HG03103 (cell line): ENCODE measurements at regions not wholly inside any gene's neighbourhood (a gene's known extent, or its start where the extent isn't known, plus 50 kb on each side); places are given as distances from the start of the nearest gene placed in this dataset.
"Not testable (repeated sequence)": the region's sequence is repeated elsewhere in the genome, so short reads cannot be mapped to it uniquely, and the experiment has no call there.

Experiments used
- ATAC-seq: cut with Tn5 transposase; IDR thresholded peaks from one replicate; pipeline ENCODE4 v1.9.1; 2021; ENCODE audit warnings: low read depth; ENCODE audit not compliant: unreplicated experiment

- no peak for ATAC-seq
Observed at GRCh38 chr9:105021917-105022316, 94.0 kb upstream of the ABCA1 start.

GRCh38 chr9:105022545-105022944, 94.6 kb upstream of the ABCA1 start:
- ATAC-seq: not testable (repeated sequence)

- ATAC-seq: no peak
Observed at GRCh38 chr9:105023788-105024187, 95.8 kb upstream of the ABCA1 start.

GRCh38 chr9:105024529-105024928, 96.6 kb upstream of the ABCA1 start:
- ATAC-seq: no peak

GRCh38 chr9:105026451-105026850, 98.5 kb upstream of the ABCA1 start:
- no peak for ATAC-seq

- no peak for ATAC-seq
Observed at GRCh38 chr9:105027084-105027483, 99.1 kb upstream of the ABCA1 start.

GRCh38 chr9:105030285-105030684, 102.3 kb upstream of the ABCA1 start:
- no peak for ATAC-seq

- no peak for ATAC-seq
Observed at GRCh38 chr9:105037139-105037538, 109.2 kb upstream of the ABCA1 start.

- no peak for ATAC-seq
Observed at GRCh38 chr9:105038051-105038450, 110.1 kb upstream of the ABCA1 start.

- ATAC-seq: no peak
Observed at GRCh38 chr9:105039175-105039799, 111.3 kb upstream of the ABCA1 start.

GRCh38 chr9:105043370-105043936, 115.5 kb upstream of the ABCA1 start:
- ATAC-seq: no peak

GRCh38 chr9:105044518-105044917, 116.6 kb upstream of the ABCA1 start:
- ATAC-seq: no peak

- ATAC-seq: no peak
Observed at GRCh38 chr9:105046907-105047741, 119.2 kb upstream of the ABCA1 start.

- ATAC-seq: no peak
Observed at GRCh38 chr9:105047742-105048041, 119.7 kb upstream of the ABCA1 start.

- ATAC-seq: no peak
Observed at GRCh38 chr9:105048331-105048730, 120.4 kb upstream of the ABCA1 start.

- ATAC-seq: no peak
Observed at GRCh38 chr9:105050296-105050695, 122.3 kb upstream of the ABCA1 start.

GRCh38 chr9:105051897-105052296, 123.9 kb upstream of the ABCA1 start:
- ATAC-seq: no peak

GRCh38 chr9:105052346-105052745, 124.4 kb upstream of the ABCA1 start:
- ATAC-seq: no peak

- peak; percentile 64 for ATAC-seq
Observed at GRCh38 chr9:105053209-105053652, 125.3 kb upstream of the ABCA1 start.

- ATAC-seq: no peak
Observed at GRCh38 chr9:105054491-105054890, 126.5 kb upstream of the ABCA1 start.

- ATAC-seq: no peak
Observed at GRCh38 chr9:105055917-105056316, 128.0 kb upstream of the ABCA1 start.

GRCh38 chr9:105057551-105057950, 129.6 kb upstream of the ABCA1 start:
- no peak for ATAC-seq
